D721Med (cell line): ENCODE measurements at regions not wholly inside any gene's neighbourhood (a gene's known extent, or its start where the extent isn't known, plus 50 kb on each side); places are given as distances from the start of the nearest gene placed in this dataset.

Experiments
- DNase-seq: peaks from one replicate; pipeline ENCODE4 v3.0.0; 2011; ENCODE audit warnings: low spot score; ENCODE audit not compliant: insufficient read length
- FAIRE-seq: peaks from 2 replicates; lab custom pipeline; 2011; peaks lifted over from hg19 to GRCh38; lab: Jason Lieb, UNC
- CTCF ChIP-seq: IDR thresholded peaks from 2 replicates; pipeline ENCODE4 v1.5.1; 2012; ENCODE audit warnings: mild to moderate bottlenecking, control low read depth; ENCODE audit not compliant: insufficient read depth; ENCODE audit errors: missing control alignments

GRCh38 chr1:217191441-217191840 lies 439.4 kb downstream of the GPATCH2 start:
- FAIRE-seq = no peak
- DNase-seq = no peak
- no peak for TF ChIP-seq CTCF

GRCh38 chr1:217190359-217190758 lies 440.5 kb downstream of the GPATCH2 start:
- no peak for TF ChIP-seq CTCF
- FAIRE-seq (no peak), DNase-seq (no peak)

- DNase-seq = no peak
- no peak for TF ChIP-seq CTCF
- no peak for FAIRE-seq
These were observed 441.5 kb downstream of the GPATCH2 start for GRCh38 chr1:217189362-217189761.

- FAIRE-seq (no peak), DNase-seq (no peak)
These were observed 442.3 kb downstream of the GPATCH2 start for GRCh38 chr1:217188280-217189237.

GRCh38 chr1:217186664-217187063 lies 444.2 kb downstream of the GPATCH2 start:
- no peak for DNase-seq
- no peak for TF ChIP-seq CTCF

More at GRCh38 chr1:217188280-217189237, 442.3 kb downstream of the GPATCH2 start:
- no peak for TF ChIP-seq CTCF

GRCh38 chr1:217184854-217185253 lies 446.0 kb downstream of the GPATCH2 start:
- TF ChIP-seq CTCF = no peak
- FAIRE-seq (no peak), DNase-seq (no peak)

More at GRCh38 chr1:217186664-217187063, 444.2 kb downstream of the GPATCH2 start:
- no peak for FAIRE-seq

GRCh38 chr1:217182992-217183391 lies 447.9 kb downstream of the GPATCH2 start:
- DNase-seq = no peak
- TF ChIP-seq CTCF = no peak
- FAIRE-seq = no peak
